ENCODE measurements at regions not wholly inside any gene's neighbourhood (a gene's known extent, or its start where the extent isn't known, plus 50 kb on each side); places are given as distances from the start of the nearest gene placed in this dataset.

DNA sequence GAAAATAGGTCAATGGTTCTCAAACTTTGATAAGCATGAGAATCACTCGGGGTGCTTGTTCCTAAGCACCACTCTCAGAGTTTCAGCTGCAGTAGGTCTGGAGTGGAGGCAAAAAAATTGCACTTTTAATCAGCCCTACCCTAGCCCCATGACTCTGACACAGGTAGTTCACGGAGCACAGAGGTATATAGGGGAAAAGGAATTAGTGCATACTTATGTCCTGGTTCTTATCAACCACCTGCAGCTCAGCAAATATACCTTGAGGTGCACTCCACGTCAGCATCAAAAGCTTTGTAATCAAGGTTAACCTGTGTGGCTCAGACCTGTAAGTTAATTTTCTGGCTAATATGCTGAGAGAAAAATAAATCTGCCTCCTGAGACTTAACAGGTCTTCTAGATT, 138.8 kb upstream of the HMGN3 start:
- no peak for TF ChIP-seq HDGF (IDR thresholded peaks at IDR 0.05; ENCODE audit: borderline replicate concordance)
- no peak for TF ChIP-seq LEF1 (IDR thresholded peaks at IDR 0.05; ENCODE audit: borderline replicate concordance)
- no peak for TF ChIP-seq FOXM1 (IDR thresholded peaks at IDR 0.05; ENCODE audit: borderline replicate concordance)
